Loucy (cell line): ENCODE measurements at regions not wholly inside any gene's neighbourhood (a gene's known extent, or its start where the extent isn't known, plus 50 kb on each side); places are given as distances from the start of the nearest gene placed in this dataset.

Experiments
- EZH2phosphoT487 ChIP-seq: fragments of 200-600 bp; IDR thresholded peaks from 2 replicates; pipeline ENCODE4 v1.6.1; 2018; ENCODE audit warnings: antibody characterized with exemption, mild to moderate bottlenecking, moderate library complexity, borderline replicate concordance
- TF ChIP-seq, protein P1 (sequence below): fragments of 200-600 bp; sonication (generic); conservative IDR thresholded peaks from 2 replicates; pipeline ENCODE4 v1.5.1; 2014; ENCODE audit warnings: mild to moderate bottlenecking, antibody characterized with exemption, low read length

DNA sequence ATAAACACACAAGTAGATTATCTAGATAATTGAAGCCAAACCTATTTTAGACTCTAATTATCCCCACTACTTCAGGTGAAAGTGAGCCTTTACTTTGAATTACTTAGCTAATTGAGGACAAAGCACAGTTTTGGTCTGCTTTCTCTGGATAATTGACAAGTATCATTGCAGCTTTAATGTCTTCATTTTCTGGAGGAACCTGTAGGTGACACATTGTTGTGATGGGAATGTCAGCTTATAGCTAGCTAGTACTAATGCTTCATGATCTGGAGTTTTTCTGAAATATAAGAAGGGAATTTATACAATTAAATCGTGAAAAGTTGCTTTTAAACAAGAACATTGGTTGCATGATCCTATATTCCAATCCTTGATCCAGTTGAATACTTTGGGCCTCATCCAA, 319.3 kb upstream of the CITED2 start:
- TF ChIP-seq, protein P1, sequence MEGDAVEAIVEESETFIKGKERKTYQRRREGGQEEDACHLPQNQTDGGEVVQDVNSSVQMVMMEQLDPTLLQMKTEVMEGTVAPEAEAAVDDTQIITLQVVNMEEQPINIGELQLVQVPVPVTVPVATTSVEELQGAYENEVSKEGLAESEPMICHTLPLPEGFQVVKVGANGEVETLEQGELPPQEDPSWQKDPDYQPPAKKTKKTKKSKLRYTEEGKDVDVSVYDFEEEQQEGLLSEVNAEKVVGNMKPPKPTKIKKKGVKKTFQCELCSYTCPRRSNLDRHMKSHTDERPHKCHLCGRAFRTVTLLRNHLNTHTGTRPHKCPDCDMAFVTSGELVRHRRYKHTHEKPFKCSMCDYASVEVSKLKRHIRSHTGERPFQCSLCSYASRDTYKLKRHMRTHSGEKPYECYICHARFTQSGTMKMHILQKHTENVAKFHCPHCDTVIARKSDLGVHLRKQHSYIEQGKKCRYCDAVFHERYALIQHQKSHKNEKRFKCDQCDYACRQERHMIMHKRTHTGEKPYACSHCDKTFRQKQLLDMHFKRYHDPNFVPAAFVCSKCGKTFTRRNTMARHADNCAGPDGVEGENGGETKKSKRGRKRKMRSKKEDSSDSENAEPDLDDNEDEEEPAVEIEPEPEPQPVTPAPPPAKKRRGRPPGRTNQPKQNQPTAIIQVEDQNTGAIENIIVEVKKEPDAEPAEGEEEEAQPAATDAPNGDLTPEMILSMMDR, result no peak
- no peak for TF ChIP-seq EZH2phosphoT487
